Liver (tissue), 8 donors: ENCODE measurements at regions not wholly inside any gene's neighbourhood (a gene's known extent, or its start where the extent isn't known, plus 50 kb on each side); places are given as distances from the start of the nearest gene placed in this dataset.

ENCODE experiments used
- DNase-seq: peaks from one replicate; pipeline ENCODE4 v3.0.0-alpha.2; 2017; ENCODE audit warnings: low spot score
- H3K27ac ChIP-seq, 2 donors: one replicate each; pipeline ENCODE4 v1.7.0; 2013; ENCODE audit warnings: inconsistent platforms in 2 of 2, low read length in 2 of 2, control low read depth in 1 of 2, low read depth in 1 of 2, mild to moderate bottlenecking in 1 of 2
- H3K27me3 ChIP-seq, 4 donors: one replicate each; pipeline versions ENCODE4 v1.6.1 to v1.7.0; 2013; ENCODE audit warnings: low read length in 3 of 4, inconsistent platforms in 1 of 4, mild to moderate bottlenecking in 1 of 4, moderate library complexity in 1 of 4; ENCODE audit not compliant: control insufficient read depth in 4 of 4, insufficient read depth in 4 of 4
- H3K36me3 ChIP-seq, 4 donors: one replicate each; pipeline versions ENCODE4 v1.6.1 to v1.7.0; 2013; ENCODE audit warnings: low read length in 3 of 4, mild to moderate bottlenecking in 3 of 4, low read depth in 1 of 4, moderate library complexity in 1 of 4; ENCODE audit not compliant: control insufficient read depth in 4 of 4, insufficient read depth in 3 of 4
- H3K4me1 ChIP-seq, 4 donors: one replicate each; pipeline versions ENCODE4 v1.6.1 to v1.7.0; 2013; ENCODE audit warnings: low read length in 3 of 4, mild to moderate bottlenecking in 3 of 4, moderate library complexity in 1 of 4; ENCODE audit not compliant: control insufficient read depth in 4 of 4, insufficient read depth in 4 of 4
- H3K4me3 ChIP-seq, 3 donors: one replicate each; pipeline versions ENCODE4 v1.6.1 to v1.7.0; 2013; ENCODE audit warnings: low read length in 3 of 3, control low read depth in 1 of 3, low read depth in 1 of 3, mild to moderate bottlenecking in 1 of 3
- H3K9ac ChIP-seq, 2 donors: one replicate each; pipeline ENCODE4 v1.7.0; 2013; ENCODE audit warnings: low read length in 2 of 2, mild to moderate bottlenecking in 2 of 2, moderate library complexity in 2 of 2, control low read depth in 1 of 2, low read depth in 1 of 2
- H3K9me3 ChIP-seq, 4 donors: one replicate each; pipeline versions ENCODE4 v1.6.1 to v1.7.0; 2013; ENCODE audit warnings: low read length in 3 of 4; ENCODE audit not compliant: control insufficient read depth in 4 of 4
- EGR1 ChIP-seq, 2 donors: IDR thresholded peaks; 2 replicates each; pipeline ENCODE4 v1.6.1; 2016 to 2018; ENCODE audit warnings: antibody characterized with exemption in 2 of 2, low read depth in 2 of 2
- FOXA1 ChIP-seq: IDR thresholded peaks from 2 replicates; pipeline ENCODE4 v1.6.1; 2016; ENCODE audit warnings: antibody characterized with exemption
- GABPA ChIP-seq, 2 donors: IDR thresholded peaks in 1 of 2; conservative IDR thresholded peaks in 1 of 2; 2 replicates each; pipeline ENCODE4 v1.6.1; 2016; ENCODE audit warnings: antibody characterized with exemption in 2 of 2, mild to moderate bottlenecking in 1 of 2, moderate library complexity in 1 of 2
- HNF4A ChIP-seq, 2 donors: conservative IDR thresholded peaks; 2 replicates each; pipeline ENCODE4 v1.6.1; 2016; ENCODE audit warnings: antibody characterized with exemption in 2 of 2, mild to moderate bottlenecking in 2 of 2
- HNF4G ChIP-seq: IDR thresholded peaks from 2 replicates; pipeline ENCODE4 v1.6.1; 2016; ENCODE audit warnings: antibody characterized with exemption
- JUND ChIP-seq, 2 donors: IDR thresholded peaks; 2 replicates each; pipeline ENCODE4 v1.6.1; 2016; ENCODE audit warnings: antibody characterized with exemption in 2 of 2
- RAD21 ChIP-seq, 2 donors: IDR thresholded peaks; 2 replicates each; pipeline ENCODE4 v1.6.1; 2016; ENCODE audit warnings: antibody characterized with exemption in 2 of 2, mild to moderate bottlenecking in 2 of 2
- RXRA ChIP-seq, 2 donors: IDR thresholded peaks; 2 replicates each; pipeline ENCODE4 v1.6.1; 2017 to 2018; ENCODE audit warnings: antibody characterized with exemption in 2 of 2, mild to moderate bottlenecking in 1 of 2
- SP1 ChIP-seq: IDR thresholded peaks from 2 replicates; pipeline ENCODE4 v1.6.1; 2018; ENCODE audit warnings: antibody characterized with exemption, mild to moderate bottlenecking
- TAF1 ChIP-seq: conservative IDR thresholded peaks from 2 replicates; pipeline ENCODE4 v1.6.1; 2016; ENCODE audit warnings: antibody characterized with exemption, mild to moderate bottlenecking
- WGBS: extraction: QIAGEN DNeasy Blood & Tissue Kit; methylation state at CpG from one replicate; pipeline ENCODE4 v1.1.7; 2013; 5-methylcytosine and 5-hydroxymethylcytosine counted together
- TF ChIP-seq, protein P1 (sequence below): IDR thresholded peaks from 2 replicates; pipeline ENCODE4 v1.6.1; 2016; ENCODE audit warnings: antibody characterized with exemption, mild to moderate bottlenecking
- TF ChIP-seq, protein P2 (sequence below): fragments of 150-350 bp; IDR thresholded peaks from 2 replicates; pipeline ENCODE4 v1.5.1; 2017; ENCODE audit warnings: improper control_type of control experiment, low read depth, low read length; ENCODE audit not compliant: missing input control
- donor health status: healthy.
- donor health status: healthy.
- donor health status: healthy.
- donor health status: healthy.
- donor health status: healthy.

DNA sequence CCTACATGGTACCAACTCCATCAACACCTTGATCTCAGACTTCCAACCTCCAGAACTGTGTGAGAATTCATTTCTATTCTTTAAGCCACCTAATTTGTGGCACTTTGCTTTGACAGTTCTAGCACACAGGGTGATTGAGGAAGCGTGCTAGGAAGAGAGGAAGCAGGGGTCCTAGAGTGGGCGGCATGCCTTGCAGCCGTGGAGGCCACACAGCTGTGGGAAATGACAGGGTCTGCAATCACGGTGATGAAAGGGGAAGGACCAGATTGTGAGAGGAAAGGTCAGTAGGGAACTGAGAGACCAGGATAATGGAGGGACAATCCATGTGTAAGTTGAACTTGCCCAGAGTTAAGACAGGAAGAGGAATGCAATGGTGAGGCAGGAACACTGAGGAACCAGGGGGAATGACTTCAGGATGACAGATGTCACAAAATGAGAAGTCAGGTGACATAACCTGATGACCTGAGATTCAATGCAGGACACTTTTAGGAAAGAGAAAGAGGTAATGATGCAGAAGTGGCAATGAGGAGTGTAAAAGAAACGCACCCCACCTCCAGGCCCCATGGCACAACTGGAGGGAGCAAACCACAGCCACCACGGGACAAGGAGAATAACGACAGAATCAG is 87.3 kb upstream of the PIK3CG start:
- TF ChIP-seq GABPA (IDR thresholded peaks at IDR 0.05 in 1 of 2, conservative IDR thresholded peaks at IDR 0.05 in 1 of 2) (no peak), HNF4A (conservative IDR thresholded peaks at IDR 0.05) (no peak), JUND (IDR thresholded peaks at IDR 0.05) (no peak), FOXA1 (no peak), TAF1 (no peak), RAD21 (IDR thresholded peaks at IDR 0.05) (no peak), EGR1 (IDR thresholded peaks at IDR 0.05; ENCODE audit: low read depth in 2 of 2) (no peak), HNF4G (no peak), RXRA (IDR thresholded peaks at IDR 0.05) (no peak)
- TF ChIP-seq, protein P1, sequence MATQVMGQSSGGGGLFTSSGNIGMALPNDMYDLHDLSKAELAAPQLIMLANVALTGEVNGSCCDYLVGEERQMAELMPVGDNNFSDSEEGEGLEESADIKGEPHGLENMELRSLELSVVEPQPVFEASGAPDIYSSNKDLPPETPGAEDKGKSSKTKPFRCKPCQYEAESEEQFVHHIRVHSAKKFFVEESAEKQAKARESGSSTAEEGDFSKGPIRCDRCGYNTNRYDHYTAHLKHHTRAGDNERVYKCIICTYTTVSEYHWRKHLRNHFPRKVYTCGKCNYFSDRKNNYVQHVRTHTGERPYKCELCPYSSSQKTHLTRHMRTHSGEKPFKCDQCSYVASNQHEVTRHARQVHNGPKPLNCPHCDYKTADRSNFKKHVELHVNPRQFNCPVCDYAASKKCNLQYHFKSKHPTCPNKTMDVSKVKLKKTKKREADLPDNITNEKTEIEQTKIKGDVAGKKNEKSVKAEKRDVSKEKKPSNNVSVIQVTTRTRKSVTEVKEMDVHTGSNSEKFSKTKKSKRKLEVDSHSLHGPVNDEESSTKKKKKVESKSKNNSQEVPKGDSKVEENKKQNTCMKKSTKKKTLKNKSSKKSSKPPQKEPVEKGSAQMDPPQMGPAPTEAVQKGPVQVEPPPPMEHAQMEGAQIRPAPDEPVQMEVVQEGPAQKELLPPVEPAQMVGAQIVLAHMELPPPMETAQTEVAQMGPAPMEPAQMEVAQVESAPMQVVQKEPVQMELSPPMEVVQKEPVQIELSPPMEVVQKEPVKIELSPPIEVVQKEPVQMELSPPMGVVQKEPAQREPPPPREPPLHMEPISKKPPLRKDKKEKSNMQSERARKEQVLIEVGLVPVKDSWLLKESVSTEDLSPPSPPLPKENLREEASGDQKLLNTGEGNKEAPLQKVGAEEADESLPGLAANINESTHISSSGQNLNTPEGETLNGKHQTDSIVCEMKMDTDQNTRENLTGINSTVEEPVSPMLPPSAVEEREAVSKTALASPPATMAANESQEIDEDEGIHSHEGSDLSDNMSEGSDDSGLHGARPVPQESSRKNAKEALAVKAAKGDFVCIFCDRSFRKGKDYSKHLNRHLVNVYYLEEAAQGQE: no peak
- no peak for DNase-seq
- Histone ChIP-seq H3K27me3 (no peaks in the 10 kb centered on the region), H3K36me3 (no peaks in the 10 kb centered on the region), H3K4me3 (no peak overlapping the region), H3K27ac (no peak overlapping the region), H3K9me3 (no peaks in the 10 kb centered on the region), H3K9ac (no peak overlapping the region), H3K4me1 (peaks cover 0 to 2% (median 0%) of the 10 kb centered on the region in 4 donors)
- WGBS: 82% methylated on average over 7 of the region's 7 CpGs

DNA sequence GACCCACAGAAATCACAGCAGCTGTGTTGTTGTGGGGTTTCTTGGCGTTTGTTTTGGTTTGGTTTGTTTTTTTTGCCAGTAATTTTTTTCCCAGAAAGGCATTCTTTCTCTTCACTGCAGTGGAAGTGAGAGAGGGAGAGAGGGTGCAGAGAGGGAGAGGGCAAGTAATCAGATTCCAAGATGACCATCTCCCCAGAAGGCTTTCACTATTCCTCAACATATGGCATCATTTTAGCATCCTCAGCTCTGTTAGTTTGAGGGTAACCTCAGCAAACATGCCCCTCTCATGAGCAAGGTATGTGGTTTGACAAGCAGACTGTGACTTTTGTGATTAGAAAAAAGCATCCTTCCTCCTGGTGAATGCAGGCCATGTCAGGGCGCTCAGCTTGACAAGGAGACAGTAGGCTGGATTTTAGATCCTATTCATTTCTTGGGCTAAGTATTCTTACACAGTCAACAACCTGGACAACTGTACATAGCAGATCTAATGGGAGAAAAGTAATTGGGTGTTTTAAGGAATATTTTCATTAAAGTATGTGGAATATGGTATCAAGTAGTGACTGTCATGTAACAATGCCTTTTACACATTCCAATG is 86.3 kb upstream of the PIK3CG start:
- DNase-seq: no peak
- H3K4me1 ChIP-seq: peaks cover 0 to 2% (median 0%) of the 10 kb centered on the region in 4 donors
- no peak overlapping the region for H3K4me3 ChIP-seq
- no peaks in the 10 kb centered on the region for H3K9me3 ChIP-seq
- no peaks in the 10 kb centered on the region for H3K27me3 ChIP-seq
- TF ChIP-seq HNF4G (no peak), JUND (IDR thresholded peaks at IDR 0.05) (no peak)
- H3K36me3 ChIP-seq: no peaks in the 10 kb centered on the region
- H3K27ac ChIP-seq: no peak overlapping the region
- WGBS: 89% methylated on average over 2 of the region's 2 CpGs
- H3K9ac ChIP-seq: no peak overlapping the region

DNA sequence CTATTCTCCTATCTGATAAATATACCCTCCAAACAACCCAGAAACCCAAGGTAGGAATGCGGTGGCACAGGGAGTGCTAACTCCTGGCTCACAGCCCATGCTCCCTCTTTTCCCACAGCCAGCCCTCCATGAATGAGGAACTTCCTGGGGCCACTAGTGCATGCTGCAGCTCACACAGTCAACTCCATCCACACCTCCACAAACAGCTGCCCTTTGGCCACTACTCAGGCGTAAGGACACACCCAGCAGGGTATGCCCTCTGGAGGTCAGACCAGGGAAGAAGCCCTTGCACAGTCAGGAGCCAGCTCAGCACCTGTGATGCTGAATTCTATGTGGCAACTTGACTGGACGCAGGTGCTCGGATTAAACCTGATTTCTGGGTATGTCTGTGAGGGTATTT is 85.2 kb upstream of the PIK3CG start:
- peak; percentile 37 for DNase-seq

More for the DNA sequence above, 85.2 kb upstream of the PIK3CG start:
- 63% methylated on average over 4 of the region's 4 CpGs for WGBS
- Histone ChIP-seq H3K9ac (no peak overlapping the region), H3K27ac (no peak overlapping the region), H3K27me3 (no peaks in the 10 kb centered on the region), H3K4me3 (no peak overlapping the region), H3K36me3 (no peaks in the 10 kb centered on the region), H3K9me3 (no peaks in the 10 kb centered on the region), H3K4me1 (peaks cover 0 to 2% (median 0%) of the 10 kb centered on the region in 4 donors)
- TF ChIP-seq, protein P2, sequence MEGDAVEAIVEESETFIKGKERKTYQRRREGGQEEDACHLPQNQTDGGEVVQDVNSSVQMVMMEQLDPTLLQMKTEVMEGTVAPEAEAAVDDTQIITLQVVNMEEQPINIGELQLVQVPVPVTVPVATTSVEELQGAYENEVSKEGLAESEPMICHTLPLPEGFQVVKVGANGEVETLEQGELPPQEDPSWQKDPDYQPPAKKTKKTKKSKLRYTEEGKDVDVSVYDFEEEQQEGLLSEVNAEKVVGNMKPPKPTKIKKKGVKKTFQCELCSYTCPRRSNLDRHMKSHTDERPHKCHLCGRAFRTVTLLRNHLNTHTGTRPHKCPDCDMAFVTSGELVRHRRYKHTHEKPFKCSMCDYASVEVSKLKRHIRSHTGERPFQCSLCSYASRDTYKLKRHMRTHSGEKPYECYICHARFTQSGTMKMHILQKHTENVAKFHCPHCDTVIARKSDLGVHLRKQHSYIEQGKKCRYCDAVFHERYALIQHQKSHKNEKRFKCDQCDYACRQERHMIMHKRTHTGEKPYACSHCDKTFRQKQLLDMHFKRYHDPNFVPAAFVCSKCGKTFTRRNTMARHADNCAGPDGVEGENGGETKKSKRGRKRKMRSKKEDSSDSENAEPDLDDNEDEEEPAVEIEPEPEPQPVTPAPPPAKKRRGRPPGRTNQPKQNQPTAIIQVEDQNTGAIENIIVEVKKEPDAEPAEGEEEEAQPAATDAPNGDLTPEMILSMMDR: peak; percentile 43
- TF ChIP-seq HNF4A (conservative IDR thresholded peaks at IDR 0.05): peak; percentile 76 to 84
- TF ChIP-seq HNF4G: peak; percentile 61
- peak; percentile 74 to 85 for TF ChIP-seq RAD21 (IDR thresholded peaks at IDR 0.05)
- TF ChIP-seq GABPA (IDR thresholded peaks at IDR 0.05 in 1 of 2, conservative IDR thresholded peaks at IDR 0.05 in 1 of 2): no peak
- TF ChIP-seq RXRA (IDR thresholded peaks at IDR 0.05): peak; percentile 65 to 88
- TF ChIP-seq SP1: peak; percentile 69
- TF ChIP-seq TAF1: no peak
